CD8-positive, alpha-beta memory T cell (primary cell): ENCODE measurements at regions not wholly inside any gene's neighbourhood (a gene's known extent, or its start where the extent isn't known, plus 50 kb on each side); places are given as distances from the start of the nearest gene placed in this dataset.
A peak's percentile ranks its signal among the peaks of the same experiment; 100 is the strongest.

Source experiments
- CTCF ChIA-PET: fragments of 350-600 bp; sonication (Branson Sonifier 250); formaldehyde crosslinking; loops from one replicate; lab custom pipeline; 2021; ENCODE audit warnings: antibody characterized with exemption; lab: Charles Lee
- POLR2A ChIA-PET: fragments of 350-600 bp; sonication (Branson Sonifier 250); formaldehyde crosslinking; loops from one replicate; lab custom pipeline; 2021; ENCODE audit warnings: antibody characterized with exemption; lab: Charles Lee
- DNase-seq, 5 donors: peaks; one replicate each; pipeline versions ENCODE4 v3.0.0 to v3.0.0-alpha.2; 2020 to 2022; ENCODE audit warnings: mixed read lengths in 1 of 5
- H3K27ac ChIP-seq: one replicate; pipeline ENCODE4 v1.7.0; 2013; ENCODE audit warnings: low read depth, mild to moderate bottlenecking, low read length, moderate library complexity
- H3K27me3 ChIP-seq: 2 replicates; pipeline ENCODE4 v1.7.0; 2013; ENCODE audit warnings: low read length, mild to moderate bottlenecking; ENCODE audit not compliant: insufficient read depth, poor library complexity, severe bottlenecking
- H3K36me3 ChIP-seq: 2 replicates; pipeline ENCODE4 v1.7.0; 2013; ENCODE audit warnings: mild to moderate bottlenecking, low read length, moderate library complexity; ENCODE audit not compliant: insufficient read depth
- H3K4me1 ChIP-seq: 2 replicates; pipeline ENCODE4 v1.7.0; 2013; ENCODE audit warnings: mild to moderate bottlenecking, low read length, moderate library complexity; ENCODE audit not compliant: insufficient read depth
- H3K4me3 ChIP-seq: 2 replicates; pipeline ENCODE4 v1.7.0; 2013; ENCODE audit warnings: mild to moderate bottlenecking, low read length
- H3K9me3 ChIP-seq: 2 replicates; pipeline ENCODE4 v1.7.0; 2013; ENCODE audit warnings: mild to moderate bottlenecking, low read length
- H3K27ac Mint-ChIP-seq, 8 donors: one replicate each; pipeline ENCODE4 v1.8.0; 2020 to 2021; ENCODE audit warnings: mixed read lengths in 8 of 8, mild to moderate bottlenecking in 6 of 8, inconsistent platforms in 3 of 8, moderate library complexity in 3 of 8
- H3K27me3 Mint-ChIP-seq, 2 donors: one replicate each; pipeline ENCODE4 v1.8.0; 2020 to 2021; ENCODE audit warnings: mixed read lengths in 2 of 2, mild to moderate bottlenecking in 1 of 2, moderate library complexity in 1 of 2
- H3K36me3 Mint-ChIP-seq, 3 donors: one replicate each; pipeline ENCODE4 v1.8.0; 2020 to 2021; ENCODE audit warnings: mixed read lengths in 3 of 3, inconsistent platforms in 1 of 3, mild to moderate bottlenecking in 1 of 3
- H3K4me1 Mint-ChIP-seq, 3 donors: one replicate each; pipeline ENCODE4 v1.8.0; 2020 to 2021; ENCODE audit warnings: mixed read lengths in 3 of 3, inconsistent platforms in 1 of 3, mild to moderate bottlenecking in 1 of 3
- H3K4me3 Mint-ChIP-seq, 7 donors: one replicate each; pipeline ENCODE4 v1.8.0; 2020 to 2021; ENCODE audit warnings: mixed read lengths in 7 of 7, mild to moderate bottlenecking in 6 of 7, moderate library complexity in 4 of 7, inconsistent platforms in 2 of 7
- H3K9me3 Mint-ChIP-seq, 5 donors: one replicate each; pipeline ENCODE4 v1.8.0; 2020 to 2022; ENCODE audit warnings: mixed read lengths in 5 of 5, mild to moderate bottlenecking in 3 of 5, moderate library complexity in 2 of 5, inconsistent platforms in 1 of 5

DNA sequence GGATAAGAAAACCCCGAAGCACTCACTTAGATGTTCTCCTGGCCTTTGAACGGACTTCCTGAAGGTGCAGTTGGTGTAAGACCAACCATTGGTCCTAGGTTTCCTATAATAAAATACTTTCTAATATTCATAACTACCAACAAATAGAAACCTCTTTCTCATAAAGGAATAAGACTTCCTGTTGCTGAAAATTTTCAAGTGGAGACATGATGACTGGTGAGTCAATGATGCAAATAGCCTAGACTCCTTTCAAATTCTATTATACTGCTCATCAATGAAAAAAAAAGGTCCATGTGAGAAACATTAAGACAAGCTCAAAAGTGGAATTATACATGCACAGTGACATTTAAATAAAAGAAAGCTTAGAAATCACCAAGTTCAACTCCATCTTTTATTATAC is 862.8 kb downstream of the FAM181B start:
- no peaks in the 10 kb centered on the region for H3K9me3 Mint-ChIP-seq
- Histone ChIP-seq H3K4me3 (no peak overlapping the region), H3K27me3 (no peaks in the 10 kb centered on the region), H3K27ac (peak overlapping the region; percentile 43), H3K36me3 (no peaks in the 10 kb centered on the region), H3K4me1 (peaks cover 46% of the 10 kb centered on the region), H3K9me3 (no peaks in the 10 kb centered on the region)
- no peaks in the 10 kb centered on the region for H3K27me3 Mint-ChIP-seq
- H3K36me3 Mint-ChIP-seq: no peaks in the 10 kb centered on the region
- CTCF ChIA-PET: interaction anchor here (1.1 kb wide), 1 partner anchor 83 kb away, joined by 3 read pairs; no protein-coding TSS in a partner anchor
- POLR2A ChIA-PET: no interaction called here
- DNase-seq: no peak
- H3K27ac Mint-ChIP-seq: peak overlapping the region; percentile 78 to 96 (median 94)
- peaks cover 56 to 65% (median 63%) of the 10 kb centered on the region in 3 donors for H3K4me1 Mint-ChIP-seq
- peak overlapping the region in 5 of 7 donors; percentile 79 to 88 (median 86) for H3K4me3 Mint-ChIP-seq

DNA sequence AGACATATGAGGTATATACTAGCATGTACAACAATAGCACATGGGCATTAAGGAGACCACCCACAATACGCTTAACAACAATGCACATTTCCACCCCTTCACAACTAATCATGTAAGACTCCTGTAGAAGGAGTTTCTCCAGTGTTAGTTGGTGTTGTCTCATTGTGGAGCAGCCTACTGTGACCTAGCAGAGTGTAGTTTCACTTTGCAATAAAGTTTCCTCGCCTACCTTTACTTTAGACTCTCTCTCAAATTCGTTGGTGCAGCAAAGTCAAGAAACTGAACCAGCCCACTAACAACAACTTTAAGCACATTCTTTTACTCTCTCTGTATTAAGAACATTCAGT is 863.6 kb downstream of the FAM181B start:
- peak overlapping the region; percentile 56 to 88 (median 85) for H3K4me3 Mint-ChIP-seq
- DNase-seq: no peak
- H3K27me3 Mint-ChIP-seq: no peaks in the 10 kb centered on the region
- Histone ChIP-seq H3K27me3 (no peaks in the 10 kb centered on the region), H3K9me3 (no peaks in the 10 kb centered on the region), H3K4me3 (peak overlapping the region; percentile 47), H3K4me1 (peaks cover 39% of the 10 kb centered on the region), H3K36me3 (no peaks in the 10 kb centered on the region), H3K27ac (peak overlapping the region; percentile 43)
- ChIA-PET CTCF (no interaction called here), POLR2A (no interaction called here)
- H3K9me3 Mint-ChIP-seq: no peaks in the 10 kb centered on the region
- H3K36me3 Mint-ChIP-seq: no peaks in the 10 kb centered on the region
- H3K27ac Mint-ChIP-seq: peak overlapping the region; percentile 78 to 96 (median 94)
- peaks cover 50 to 59% (median 56%) of the 10 kb centered on the region in 3 donors for H3K4me1 Mint-ChIP-seq

DNA sequence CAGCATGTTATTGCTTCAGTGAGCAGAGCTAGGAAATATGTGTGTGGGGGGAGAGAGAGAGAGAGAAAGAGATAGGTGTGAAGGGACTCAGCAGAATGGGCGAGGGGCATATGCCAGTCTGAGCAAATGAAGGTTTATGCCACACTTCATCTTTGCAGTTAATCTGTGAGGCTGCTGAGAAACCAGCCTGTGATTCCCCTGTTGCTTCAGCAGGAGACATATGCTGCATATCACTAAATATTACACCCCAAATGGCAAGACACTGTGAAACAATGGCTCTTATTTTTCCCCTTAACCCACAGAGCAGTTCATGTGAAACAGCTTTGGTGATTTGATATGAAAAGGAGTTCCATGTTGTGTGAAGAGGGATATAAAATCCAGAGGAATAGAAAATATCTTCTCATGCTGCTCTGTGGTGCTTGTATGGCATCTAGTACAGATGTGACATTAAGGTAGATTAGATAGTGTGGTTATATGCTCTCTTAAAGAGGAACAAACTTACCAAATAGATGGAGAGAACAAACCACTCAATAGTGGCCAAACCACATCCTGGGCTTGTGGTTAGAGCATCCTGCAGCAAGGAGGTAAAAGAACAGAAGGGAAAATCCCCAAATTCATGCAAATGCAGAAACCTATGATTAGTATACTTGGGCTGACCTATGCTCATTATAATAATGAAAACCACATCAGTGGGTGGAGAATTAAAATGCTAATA is 864.2 kb downstream of the FAM181B start:
- peak overlapping the region; percentile 78 to 96 (median 94) for H3K27ac Mint-ChIP-seq
- Histone ChIP-seq H3K27me3 (no peaks in the 10 kb centered on the region), H3K36me3 (no peaks in the 10 kb centered on the region), H3K4me1 (peaks cover 34% of the 10 kb centered on the region), H3K4me3 (peak overlapping the region; percentile 47), H3K27ac (no peak overlapping the region), H3K9me3 (no peaks in the 10 kb centered on the region)
- CTCF ChIA-PET: no interaction called here
- H3K36me3 Mint-ChIP-seq: no peaks in the 10 kb centered on the region
- POLR2A ChIA-PET: no interaction called here
- DNase-seq: peak; percentile 78 to 94 (median 90)
- H3K27me3 Mint-ChIP-seq: no peaks in the 10 kb centered on the region
- H3K9me3 Mint-ChIP-seq: no peaks in the 10 kb centered on the region
- peaks cover 48 to 57% (median 50%) of the 10 kb centered on the region in 3 donors for H3K4me1 Mint-ChIP-seq
- H3K4me3 Mint-ChIP-seq: peak overlapping the region; percentile 56 to 88 (median 85)

DNA sequence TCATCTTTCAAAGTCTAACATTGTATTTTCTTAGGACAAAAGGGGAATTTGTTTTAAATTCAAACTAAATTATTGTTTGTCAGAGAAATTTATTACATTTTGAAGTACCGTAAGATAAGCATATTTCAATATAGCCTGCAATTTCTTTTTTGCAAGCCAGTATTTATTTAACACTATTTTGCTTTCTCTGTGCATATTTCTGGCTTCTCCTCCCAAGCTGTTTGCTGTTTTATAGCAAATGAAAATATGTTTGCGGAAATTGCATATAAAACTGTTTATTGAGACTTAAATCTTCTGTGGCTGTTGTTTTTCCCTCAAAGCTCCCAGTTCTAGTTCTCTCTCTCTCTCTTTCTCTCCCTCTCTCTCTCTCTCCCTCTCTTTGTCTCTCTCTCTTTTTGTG is 866.8 kb downstream of the FAM181B start:
- DNase-seq: no peak
- no peaks in the 10 kb centered on the region for H3K9me3 ChIP-seq
- no peak overlapping the region for H3K27ac ChIP-seq
- H3K36me3 ChIP-seq: no peaks in the 10 kb centered on the region
- Mint-ChIP-seq H3K27ac (no peak overlapping the region), H3K4me3 (no peak overlapping the region), H3K27me3 (no peaks in the 10 kb centered on the region), H3K36me3 (peaks cover 0 to under 1% (median 0%) of the 10 kb centered on the region in 3 donors), H3K9me3 (no peaks in the 10 kb centered on the region), H3K4me1 (peaks cover 42 to 48% (median 46%) of the 10 kb centered on the region in 3 donors)
- ChIA-PET POLR2A (no interaction called here), CTCF (no interaction called here)
- no peaks in the 10 kb centered on the region for H3K27me3 ChIP-seq
- no peak overlapping the region for H3K4me3 ChIP-seq
- peaks cover 30% of the 10 kb centered on the region for H3K4me1 ChIP-seq

DNA sequence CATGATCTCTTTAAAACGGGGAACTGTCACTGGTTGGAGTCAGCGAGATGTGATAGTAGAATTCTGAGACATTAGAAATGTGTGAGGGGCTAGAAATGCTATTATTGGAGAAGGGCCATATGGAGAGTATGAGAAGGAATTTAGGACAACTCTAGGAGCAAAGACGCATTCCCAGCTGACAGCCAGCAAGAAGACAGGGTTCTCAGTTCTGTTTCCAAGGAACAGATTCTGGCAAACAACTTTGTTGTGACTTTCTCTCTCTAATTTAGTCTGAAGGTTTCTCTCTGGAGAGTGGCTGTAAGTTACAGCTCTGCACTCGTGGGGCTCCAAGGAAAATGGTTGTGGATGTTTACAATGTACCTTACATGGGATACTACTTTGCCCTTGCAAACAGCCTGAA is 876.3 kb downstream of the FAM181B start:
- no peaks in the 10 kb centered on the region for H3K4me1 ChIP-seq
- H3K4me1 Mint-ChIP-seq: peaks cover 0 to 8% (median 0%) of the 10 kb centered on the region in 3 donors
- no peak overlapping the region for H3K4me3 ChIP-seq
- H3K9me3 ChIP-seq: no peaks in the 10 kb centered on the region
- no peaks in the 10 kb centered on the region for H3K27me3 Mint-ChIP-seq
- H3K27me3 ChIP-seq: no peaks in the 10 kb centered on the region
- H3K27ac Mint-ChIP-seq: no peak overlapping the region
- DNase-seq: no peak
- ChIA-PET CTCF (no interaction called here), POLR2A (no interaction called here)
- no peak overlapping the region for H3K4me3 Mint-ChIP-seq
- no peaks in the 10 kb centered on the region for H3K36me3 ChIP-seq
- H3K9me3 Mint-ChIP-seq: no peaks in the 10 kb centered on the region
- H3K36me3 Mint-ChIP-seq: peaks cover 0 to 16% (median 0%) of the 10 kb centered on the region in 3 donors
- no peak overlapping the region for H3K27ac ChIP-seq

DNA sequence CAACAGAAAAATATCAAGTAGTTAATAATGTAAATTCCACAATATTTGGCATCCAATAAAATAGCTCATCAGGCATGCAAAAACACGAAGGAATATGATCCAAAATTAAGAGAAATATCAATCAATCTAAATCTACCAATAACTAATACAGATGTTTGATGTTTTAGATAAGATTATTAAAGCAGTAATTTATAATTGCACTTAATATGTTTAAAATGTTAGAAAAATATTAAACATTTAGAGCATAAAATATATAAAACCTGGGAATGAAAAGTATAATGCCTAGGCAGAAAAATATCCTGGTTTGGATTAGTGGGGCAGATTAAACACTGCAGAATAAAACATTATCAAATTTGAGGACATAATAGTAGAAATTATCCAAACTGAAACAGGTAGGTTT is 879.9 kb downstream of the FAM181B start:
- H3K36me3 ChIP-seq: no peaks in the 10 kb centered on the region
- Mint-ChIP-seq H3K9me3 (no peaks in the 10 kb centered on the region), H3K4me1 (peaks cover 0 to 8% (median 5%) of the 10 kb centered on the region in 3 donors), H3K27ac (no peak overlapping the region), H3K27me3 (no peaks in the 10 kb centered on the region), H3K36me3 (no peaks in the 10 kb centered on the region), H3K4me3 (no peak overlapping the region)
- POLR2A ChIA-PET: no interaction called here
- no peaks in the 10 kb centered on the region for H3K4me1 ChIP-seq
- no peaks in the 10 kb centered on the region for H3K27me3 ChIP-seq
- no peak overlapping the region for H3K4me3 ChIP-seq
- CTCF ChIA-PET: no interaction called here
- DNase-seq: no peak
- H3K9me3 ChIP-seq: no peaks in the 10 kb centered on the region
- no peak overlapping the region for H3K27ac ChIP-seq

DNA sequence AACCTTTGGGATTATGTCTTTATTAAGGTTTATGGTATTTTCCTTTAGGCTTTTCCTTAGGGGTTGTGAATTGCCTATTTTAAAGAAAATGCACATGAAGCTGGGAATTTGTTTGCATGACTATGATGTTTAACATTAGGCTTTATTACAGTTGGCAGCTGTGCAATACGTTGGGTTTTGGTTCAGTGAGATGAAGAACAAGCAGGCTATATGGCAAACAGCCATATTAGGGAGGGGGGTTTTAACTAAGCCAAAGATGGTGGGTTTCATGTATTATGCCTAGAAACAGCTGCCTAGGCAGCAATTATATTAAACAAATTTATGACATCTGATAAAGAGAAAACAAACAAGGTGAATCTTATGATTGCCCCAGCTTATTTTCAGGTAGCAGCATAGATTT is 880.8 kb downstream of the FAM181B start:
- no peaks in the 10 kb centered on the region for H3K9me3 Mint-ChIP-seq
- no peak for DNase-seq
- Histone ChIP-seq H3K36me3 (no peaks in the 10 kb centered on the region), H3K27me3 (no peaks in the 10 kb centered on the region), H3K4me3 (no peak overlapping the region), H3K27ac (no peak overlapping the region), H3K4me1 (no peaks in the 10 kb centered on the region), H3K9me3 (no peaks in the 10 kb centered on the region)
- H3K4me1 Mint-ChIP-seq: peaks cover 0 to 8% (median 5%) of the 10 kb centered on the region in 3 donors
- no peaks in the 10 kb centered on the region for H3K36me3 Mint-ChIP-seq
- no peak overlapping the region for H3K4me3 Mint-ChIP-seq
- H3K27me3 Mint-ChIP-seq: no peaks in the 10 kb centered on the region
- POLR2A ChIA-PET: no interaction called here
- CTCF ChIA-PET: no interaction called here
- H3K27ac Mint-ChIP-seq: no peak overlapping the region

DNA sequence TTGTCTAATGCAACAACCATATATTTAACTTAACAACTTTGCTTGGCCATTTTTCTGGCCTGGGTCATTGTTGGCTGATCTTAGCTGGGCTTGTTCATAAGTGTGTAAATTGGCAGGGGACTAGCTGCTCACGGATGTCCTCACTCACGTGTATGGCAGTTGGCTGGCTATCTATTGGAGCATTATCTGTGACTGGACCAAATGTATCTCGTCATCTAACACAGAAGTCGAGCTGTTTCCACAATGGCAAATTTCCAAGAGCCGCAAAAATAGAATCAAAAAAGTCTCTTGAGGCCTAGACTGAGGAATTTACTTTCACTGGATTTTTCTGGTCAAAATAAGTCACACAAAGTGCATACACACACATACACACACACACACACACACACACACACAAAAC is 893.3 kb downstream of the FAM181B start:
- Histone ChIP-seq H3K9me3 (no peaks in the 10 kb centered on the region), H3K4me3 (no peak overlapping the region), H3K4me1 (no peaks in the 10 kb centered on the region), H3K36me3 (no peaks in the 10 kb centered on the region), H3K27me3 (no peaks in the 10 kb centered on the region), H3K27ac (no peak overlapping the region)
- DNase-seq: no peak
- Mint-ChIP-seq H3K4me3 (no peak overlapping the region), H3K27ac (no peak overlapping the region), H3K9me3 (no peaks in the 10 kb centered on the region), H3K36me3 (no peaks in the 10 kb centered on the region), H3K4me1 (peaks cover 0 to 5% (median 3%) of the 10 kb centered on the region in 3 donors), H3K27me3 (no peaks in the 10 kb centered on the region)
- ChIA-PET POLR2A (no interaction called here), CTCF (no interaction called here)
